GM13976 (cell line): ENCODE measurements at regions not wholly inside any gene's neighbourhood (a gene's known extent, or its start where the extent isn't known, plus 50 kb on each side); places are given as distances from the start of the nearest gene placed in this dataset.

Experiments used
- DNase-seq: peaks from one replicate; pipeline ENCODE4 v3.0.0; 2012; ENCODE audit warnings: low spot score
- CTCF ChIP-seq: IDR thresholded peaks from 2 replicates; pipeline ENCODE4 v1.5.1; 2012; ENCODE audit warnings: borderline replicate concordance, mild to moderate bottlenecking; ENCODE audit not compliant: insufficient read depth; ENCODE audit errors: extremely low read depth, missing control alignments, control extremely low read depth
- in situ Hi-C: fragments of 300-500 bp; cut with MboI; formaldehyde crosslinking; loops from one replicate; pipeline ENCODE4 v1.12.0; 2022; ENCODE audit warnings: low sequenced_read_pairs, mixed read lengths, inconsistent platforms; ENCODE audit not compliant: unreplicated experiment

GRCh38 chr18:40102903-40103302, 1852.1 kb upstream of the PIK3C3 start:
- no peak for DNase-seq
- no peak for TF ChIP-seq CTCF
- in situ Hi-C loops: no loop called here

- DNase-seq: no peak
- in situ Hi-C loops: no loop called here
- no peak for TF ChIP-seq CTCF
Observed at GRCh38 chr18:40099641-40100040, 1855.4 kb upstream of the PIK3C3 start.

- no peak for TF ChIP-seq CTCF
- in situ Hi-C loops: no loop called here
- no peak for DNase-seq
Observed at GRCh38 chr18:40096675-40097074, 1858.4 kb upstream of the PIK3C3 start.

GRCh38 chr18:40094441-40094840, 1860.6 kb upstream of the PIK3C3 start:
- TF ChIP-seq CTCF: no peak
- no peak for DNase-seq
- in situ Hi-C loops: no loop called here

- DNase-seq: no peak
- in situ Hi-C loops: no loop called here
- TF ChIP-seq CTCF: no peak
Observed at GRCh38 chr18:40088130-40088529, 1866.9 kb upstream of the PIK3C3 start.

- DNase-seq: no peak
- in situ Hi-C loops: no loop called here
- TF ChIP-seq CTCF: no peak
Observed at GRCh38 chr18:40079786-40080185, 1875.2 kb upstream of the PIK3C3 start.

GRCh38 chr18:40075616-40076015, 1879.4 kb upstream of the PIK3C3 start:
- no peak for DNase-seq
- no peak for TF ChIP-seq CTCF
- in situ Hi-C loops: no loop called here
